ENCODE measurements at regions not wholly inside any gene's neighbourhood (a gene's known extent, or its start where the extent isn't known, plus 50 kb on each side); places are given as distances from the start of the nearest gene placed in this dataset.

- no peak for TF ChIP-seq CTCF (IDR thresholded peaks at IDR 0.05; ENCODE audit: low read depth, low read length, missing control alignments)
- H3K4me3 ChIP-seq (ENCODE audit: low read depth, low read length) = no peak overlapping the region
- no peak for DNase-seq (ENCODE audit: low read depth)
Measured at GRCh38 chr3:137958636-137959035, 51.3 kb upstream of the CLDN18 start.
